NOMO-1 treated with dmso at 0.1 percent for 144 hours (cell line): ENCODE measurements at regions not wholly inside any gene's neighbourhood (a gene's known extent, or its start where the extent isn't known, plus 50 kb on each side); places are given as distances from the start of the nearest gene placed in this dataset.

ENCODE experiments used
- DNase-seq: peaks from one replicate; lab custom pipeline; 2025; ENCODE audit not compliant: unreplicated experiment; lab: John Stamatoyannopoulos, UW

DNA sequence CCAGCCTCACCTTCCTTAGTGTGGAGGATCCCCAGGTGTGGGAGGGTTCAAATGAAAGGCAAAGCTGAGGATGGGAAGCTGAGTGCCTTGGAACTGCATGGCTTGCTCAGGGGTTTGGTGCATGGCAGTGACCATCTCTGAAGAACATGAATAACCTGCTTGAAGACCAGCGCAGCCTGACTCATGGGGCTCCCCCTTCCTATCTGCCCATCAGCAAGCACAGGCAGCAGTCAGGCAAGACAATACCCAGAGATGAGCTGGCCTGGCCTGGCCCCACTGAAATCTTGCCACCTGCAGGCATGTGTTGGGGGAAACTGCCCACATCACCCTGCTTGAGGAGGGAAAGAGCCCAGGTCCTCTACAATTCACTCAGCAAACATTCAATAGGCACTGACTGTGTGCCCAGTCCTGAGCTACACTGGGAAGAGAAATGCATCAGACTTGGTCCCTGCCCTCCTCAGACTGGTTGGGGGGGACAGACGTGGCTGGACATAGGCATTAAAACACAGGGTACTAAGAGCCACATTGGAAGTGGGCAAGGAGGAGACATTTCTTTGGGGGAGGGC is 105.0 kb upstream of the ALDH1B1 start:
- no peak for DNase-seq

DNA sequence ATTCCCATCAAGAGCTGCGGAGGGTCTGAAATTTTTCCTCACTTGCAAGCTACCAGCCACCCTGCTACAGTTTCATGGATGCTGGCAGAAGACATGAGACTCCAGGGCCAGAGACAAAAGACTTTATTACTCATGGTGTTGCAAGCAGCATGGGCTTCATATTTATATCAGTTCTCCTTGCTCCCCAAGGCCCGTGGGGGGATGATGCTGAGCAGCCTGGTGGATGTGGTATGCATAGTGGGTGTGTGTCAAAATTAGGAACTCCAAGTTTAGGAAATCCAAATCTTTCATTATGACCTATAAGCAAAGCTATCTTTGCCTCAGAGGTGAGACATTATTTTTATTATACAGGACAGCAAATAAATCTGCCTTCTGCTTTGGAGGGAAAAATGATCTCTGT is 105.7 kb upstream of the ALDH1B1 start:
- no peak for DNase-seq

DNA sequence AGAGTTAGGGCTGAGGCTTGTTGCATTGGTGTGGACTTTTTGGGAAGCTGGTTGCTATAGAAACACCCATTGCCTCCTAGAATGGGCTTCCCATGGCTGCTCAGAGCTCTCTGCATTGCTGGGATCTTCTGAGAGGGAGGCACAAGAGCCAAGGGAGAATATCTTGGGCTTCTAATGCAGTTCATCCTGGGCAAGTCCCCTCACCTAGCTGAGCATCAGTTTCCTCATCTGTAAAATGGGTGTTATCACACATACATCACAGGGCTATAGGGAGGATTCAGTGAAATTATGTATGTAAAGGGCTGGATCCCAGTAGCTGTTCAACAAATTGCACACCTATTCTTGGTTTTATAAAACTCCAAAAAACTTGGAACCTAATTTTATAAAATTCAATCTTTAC is 106.1 kb upstream of the ALDH1B1 start:
- no peak for DNase-seq

DNA sequence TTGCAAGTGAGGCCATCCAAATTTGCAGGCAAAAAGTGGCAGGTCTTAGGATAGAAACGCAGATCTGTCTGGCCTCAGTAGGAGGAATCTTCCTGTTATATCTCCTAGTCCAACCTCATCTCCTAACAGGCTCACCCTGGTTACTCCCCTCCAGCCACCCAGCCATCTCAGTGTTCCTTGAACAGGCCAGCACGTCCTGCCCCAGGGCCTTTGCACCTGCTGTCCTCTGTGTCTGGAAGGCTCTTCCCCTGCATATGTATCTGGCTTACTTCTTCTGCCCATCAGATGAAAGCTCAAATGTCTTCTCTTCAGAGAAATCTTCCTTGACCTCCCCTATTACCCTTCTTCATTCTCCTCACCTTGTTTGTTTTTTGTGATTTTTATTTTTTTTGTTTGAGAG is 107.3 kb upstream of the ALDH1B1 start:
- DNase-seq, result no peak

DNA sequence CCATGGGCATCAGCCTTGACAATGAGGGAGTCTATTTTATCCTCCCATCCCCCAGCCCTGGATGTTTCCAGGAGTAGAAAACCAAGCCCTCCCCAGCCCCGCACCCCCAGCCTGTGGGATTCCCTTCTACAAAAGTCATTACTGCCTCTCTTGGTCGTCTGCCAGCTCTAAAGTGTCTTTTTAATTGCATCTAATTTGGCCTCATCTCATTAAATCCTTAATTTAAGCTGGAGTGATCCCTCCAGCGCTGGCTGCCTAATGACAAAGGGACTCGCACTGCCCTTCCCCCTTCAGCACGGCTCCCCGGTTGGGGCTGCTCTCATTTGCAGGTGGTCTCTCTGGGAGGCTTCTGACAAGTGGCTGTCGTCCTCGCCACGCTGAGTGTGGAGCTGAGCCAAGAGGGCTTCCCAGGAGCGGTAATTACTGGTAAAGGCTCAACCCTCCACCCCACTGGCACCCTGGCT is 107.9 kb upstream of the ALDH1B1 start:
- no peak for DNase-seq

DNA sequence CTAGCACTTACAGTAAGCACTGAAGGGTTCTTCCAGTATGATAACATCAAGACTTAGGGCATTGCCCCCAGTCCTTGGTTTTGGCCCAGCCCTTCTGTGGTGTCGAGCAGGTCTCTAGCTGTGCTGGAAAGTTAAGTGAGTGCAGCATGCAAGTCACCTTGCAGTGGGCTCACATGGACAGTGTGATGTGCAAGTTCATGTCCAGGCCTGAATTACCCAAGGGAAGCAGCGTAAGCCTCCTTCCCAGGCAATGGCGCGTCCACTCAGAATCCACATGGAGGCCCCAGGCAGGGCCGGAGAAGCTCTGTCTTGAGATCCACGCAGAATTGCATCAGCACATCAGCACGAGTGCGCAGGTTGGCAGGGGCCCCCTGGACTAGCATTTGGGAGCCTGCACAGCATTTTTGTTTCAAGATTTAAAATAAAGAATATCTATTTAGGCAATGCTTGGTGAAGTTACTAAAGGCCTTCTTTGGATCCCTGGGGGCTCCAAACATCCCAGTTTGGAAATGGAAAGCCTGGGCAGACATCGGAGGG is 108.4 kb upstream of the ALDH1B1 start:
- DNase-seq, result no peak

DNA sequence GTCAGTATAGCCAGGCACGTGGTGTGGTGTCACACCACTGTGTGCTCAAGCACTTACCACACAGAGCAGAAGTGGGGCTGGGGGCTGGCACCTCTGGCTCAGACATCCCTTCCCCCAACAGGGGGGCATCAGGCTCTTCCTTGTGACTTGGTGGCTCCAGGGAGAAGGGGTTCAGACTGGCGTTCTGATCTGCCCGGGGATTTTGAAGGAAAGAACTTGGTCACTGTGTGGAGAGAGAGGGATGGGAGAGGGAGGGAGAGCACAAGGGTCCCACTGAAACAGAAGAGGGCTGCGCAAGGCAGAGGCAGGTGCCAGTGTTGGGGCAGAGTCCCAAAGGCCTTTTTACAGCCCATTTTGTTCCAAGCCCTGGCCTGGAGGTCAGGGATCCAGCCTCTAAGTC is 109.7 kb upstream of the ALDH1B1 start:
- DNase-seq, result no peak

DNA sequence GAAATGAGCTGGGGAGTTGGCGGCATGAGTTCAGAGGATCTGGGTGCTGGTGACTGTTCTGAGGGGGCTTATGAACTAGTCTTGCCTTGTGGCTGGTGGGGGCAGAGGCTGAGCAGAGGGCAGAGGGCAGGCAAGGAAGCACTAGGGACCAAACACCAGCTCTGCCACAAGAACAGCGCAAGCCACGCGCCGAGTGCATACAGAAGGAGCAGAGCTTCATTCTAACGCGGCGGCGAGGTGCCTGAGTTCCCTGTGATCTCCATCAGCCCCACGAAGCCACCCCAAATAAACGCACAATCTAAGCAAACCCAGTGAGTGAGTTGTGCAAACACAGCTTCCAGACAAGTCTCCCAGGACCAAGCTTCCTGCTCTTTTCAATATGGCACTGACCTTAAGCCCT is 110.6 kb upstream of the ALDH1B1 start:
- no peak for DNase-seq

DNA sequence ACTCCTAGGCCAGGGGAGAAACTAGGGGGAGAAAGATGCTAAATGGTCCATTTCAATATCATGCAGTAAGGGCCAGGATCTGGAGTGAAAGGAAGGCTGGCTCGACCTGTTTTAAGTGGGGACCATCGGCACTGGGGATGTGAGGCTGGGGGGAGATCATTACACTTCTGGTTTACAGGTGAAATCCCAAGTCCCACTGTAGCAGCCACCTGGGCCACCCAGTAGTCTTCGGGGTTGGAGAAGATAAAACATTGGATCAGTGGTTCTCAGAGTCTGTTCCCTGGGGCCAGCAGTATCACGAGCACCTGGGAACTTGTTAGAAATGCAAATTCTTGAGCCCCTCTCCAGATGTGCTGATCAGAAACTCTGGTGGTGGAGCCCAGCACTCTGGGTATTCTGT is 111.3 kb upstream of the ALDH1B1 start:
- no peak for DNase-seq

DNA sequence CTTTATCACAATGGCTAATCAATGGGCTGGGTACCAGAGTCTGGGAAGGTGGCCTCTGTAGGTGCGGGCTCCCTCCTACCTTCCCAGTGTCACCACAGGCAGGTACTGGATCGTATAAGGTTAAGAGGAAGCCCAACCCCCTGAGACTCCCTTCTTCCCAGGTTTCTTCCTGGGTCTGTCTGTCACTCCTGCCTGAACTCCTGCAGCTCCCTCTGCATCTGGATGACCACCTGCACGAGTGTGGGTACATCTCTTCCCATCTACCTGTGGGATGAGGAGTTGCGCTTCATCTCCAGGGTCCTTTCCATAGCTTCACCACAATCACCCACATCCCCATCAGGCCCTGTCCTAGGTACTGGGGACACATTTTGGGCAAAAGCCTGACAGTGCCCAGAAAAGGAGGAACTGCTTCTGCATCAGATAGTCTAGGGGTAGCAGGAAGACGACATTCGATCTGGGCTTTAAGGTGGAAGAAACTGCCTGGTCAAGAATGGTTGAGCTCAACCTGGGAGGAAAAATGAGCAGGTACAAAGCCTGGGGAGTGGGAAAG is 112.2 kb upstream of the ALDH1B1 start:
- no peak for DNase-seq

DNA sequence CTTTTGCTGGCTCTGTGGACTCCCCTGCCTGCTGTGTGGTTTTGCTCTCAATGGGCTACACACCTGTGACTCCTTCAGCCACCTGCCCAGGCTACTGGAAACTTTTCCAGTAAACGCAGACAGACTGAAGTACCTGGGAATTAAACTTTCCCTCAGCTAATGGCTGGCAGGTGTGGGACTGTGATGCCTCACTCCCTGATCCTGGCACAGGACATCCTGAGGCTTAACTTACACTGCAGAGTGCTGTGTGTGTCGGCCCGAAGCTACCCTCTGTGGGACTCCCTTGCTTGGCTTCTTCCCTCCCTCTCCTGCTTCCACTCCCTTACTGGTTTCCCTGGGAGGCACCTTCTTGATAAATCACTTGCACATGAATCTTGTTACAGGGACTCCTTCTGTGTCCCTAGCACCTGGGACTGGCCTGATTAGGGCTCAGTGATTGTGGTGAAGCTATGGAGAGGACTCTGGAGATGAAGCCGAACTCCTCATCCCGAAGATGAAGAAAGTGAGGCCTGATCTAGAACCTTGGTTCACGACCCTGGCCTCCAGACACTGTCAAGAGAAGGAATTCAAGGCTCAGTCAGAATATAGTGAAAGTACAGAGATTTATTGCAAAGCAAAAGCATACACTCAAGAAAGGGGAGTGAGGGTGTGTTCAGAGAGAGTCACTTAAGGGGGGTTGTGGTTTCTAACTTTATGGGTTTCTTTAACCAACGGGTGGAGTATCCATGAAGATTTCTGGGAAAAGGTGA is 113.4 kb upstream of the ALDH1B1 start:
- no peak for DNase-seq

DNA sequence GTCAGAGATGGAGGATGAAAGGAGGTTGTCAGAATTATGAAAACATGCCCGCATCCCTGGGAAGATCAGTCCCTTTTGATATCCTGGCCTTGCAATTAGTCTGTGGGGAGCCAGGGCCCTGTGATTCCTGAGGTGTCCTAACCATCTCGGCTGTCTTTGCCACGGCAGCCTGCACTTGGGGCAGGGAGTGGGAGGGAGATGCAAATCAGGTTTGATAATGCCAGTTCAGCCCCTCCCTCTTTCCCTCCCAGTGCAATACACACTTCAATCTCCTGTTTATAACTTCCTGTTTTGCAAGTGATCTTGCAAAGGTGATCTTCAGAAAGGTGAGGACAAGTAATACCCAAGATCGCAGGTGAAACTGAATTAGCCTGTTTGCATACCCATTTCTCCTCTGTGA is 114.0 kb upstream of the ALDH1B1 start:
- DNase-seq, result no peak

DNA sequence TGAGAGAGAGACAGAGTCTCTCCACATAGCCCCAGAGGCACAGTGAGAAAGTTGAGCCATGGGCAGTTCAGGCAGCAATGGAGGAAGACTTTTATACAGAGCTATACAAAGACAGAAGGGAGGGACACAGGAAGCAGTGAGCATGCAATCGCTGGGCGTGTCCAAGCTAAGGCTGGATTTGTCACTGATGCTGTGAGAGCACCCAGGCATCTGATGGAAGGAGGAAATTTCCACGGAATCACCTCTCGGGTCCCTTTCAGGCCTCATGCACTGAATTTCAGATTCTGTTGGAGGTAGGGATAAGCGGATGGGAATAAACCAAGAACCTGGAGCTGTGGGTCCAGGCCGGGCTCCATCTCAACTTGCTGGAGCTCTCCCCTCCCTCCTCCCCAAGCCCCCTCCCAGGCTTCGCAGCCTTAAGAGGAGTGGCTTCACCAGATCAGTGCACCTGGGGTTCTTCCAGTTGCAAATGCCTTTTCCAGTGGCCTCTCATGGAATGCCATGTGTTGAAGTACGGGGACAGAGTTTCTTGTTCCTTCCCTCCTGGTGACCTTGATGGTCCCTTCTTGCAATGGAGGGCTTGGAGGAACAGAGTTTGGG is 114.8 kb upstream of the ALDH1B1 start:
- DNase-seq, result no peak

DNA sequence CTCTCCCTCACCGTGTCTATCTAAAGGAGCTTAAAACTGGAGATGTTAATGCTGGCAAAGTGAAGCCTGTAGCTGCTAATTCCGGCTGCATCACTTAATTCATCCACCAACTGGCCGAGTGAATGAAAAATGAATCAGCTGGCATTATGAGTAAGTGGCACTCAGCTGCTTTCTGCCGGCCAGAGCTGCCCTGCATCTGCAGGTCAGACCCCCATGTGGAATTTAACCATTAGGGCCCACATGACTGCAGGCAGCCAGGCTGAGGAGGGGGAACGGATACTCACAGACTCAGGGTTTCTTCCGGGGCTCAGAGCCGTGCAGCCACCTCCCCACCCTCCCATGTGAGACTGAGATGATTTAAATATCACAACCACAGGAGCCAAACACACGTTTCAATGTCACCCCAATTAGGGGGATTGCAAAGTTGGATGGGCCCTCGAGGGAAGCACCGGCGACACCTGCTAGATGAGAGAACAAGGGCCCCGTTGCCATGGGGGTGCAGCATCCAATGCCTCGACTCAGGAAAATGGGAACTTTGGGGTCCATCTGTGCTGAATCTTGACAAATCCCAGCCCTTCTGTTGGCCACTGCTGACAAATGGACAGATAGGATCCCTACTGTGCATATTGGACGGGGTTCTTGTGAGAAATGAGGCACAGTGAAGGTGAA is 115.6 kb upstream of the ALDH1B1 start:
- no peak for DNase-seq

DNA sequence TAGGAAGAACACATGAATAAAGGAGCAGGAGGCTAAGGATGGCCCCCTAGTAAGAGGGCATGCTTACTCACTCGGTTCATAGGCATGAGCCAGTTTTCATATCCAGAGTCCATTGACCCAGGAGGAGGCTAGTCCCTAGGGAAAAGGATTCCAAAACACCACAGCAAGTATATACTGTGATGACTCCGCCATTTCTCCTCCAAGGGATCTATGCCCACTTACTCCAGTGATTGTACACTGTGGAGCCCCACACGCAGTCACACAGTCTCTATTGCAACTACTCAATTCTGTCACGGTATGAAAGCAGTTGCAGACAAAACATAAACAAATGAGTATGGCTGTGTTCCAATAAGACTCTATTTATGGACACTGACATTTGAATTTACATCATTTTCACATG is 117.7 kb upstream of the ALDH1B1 start:
- DNase-seq, result no peak

DNA sequence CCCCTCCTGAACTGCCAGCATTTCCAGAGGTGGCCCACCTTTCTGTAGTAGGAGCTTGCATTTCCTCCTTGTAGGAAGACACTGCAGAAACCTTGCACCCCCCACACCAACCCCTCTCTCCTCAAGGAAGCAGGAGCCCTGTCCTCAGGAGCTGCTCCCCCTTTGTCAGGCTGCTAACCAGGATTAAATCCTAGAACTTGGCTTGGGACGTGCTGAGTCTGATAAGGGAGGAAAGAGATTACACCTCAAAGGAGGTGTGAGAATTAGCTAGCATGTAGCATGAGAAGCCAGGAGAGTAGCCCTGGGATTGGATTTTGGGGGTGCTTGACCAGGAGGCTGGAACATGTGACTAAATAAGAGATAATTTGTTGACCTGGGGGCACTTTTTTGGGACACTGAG is 119.8 kb upstream of the ALDH1B1 start:
- DNase-seq, result no peak

DNA sequence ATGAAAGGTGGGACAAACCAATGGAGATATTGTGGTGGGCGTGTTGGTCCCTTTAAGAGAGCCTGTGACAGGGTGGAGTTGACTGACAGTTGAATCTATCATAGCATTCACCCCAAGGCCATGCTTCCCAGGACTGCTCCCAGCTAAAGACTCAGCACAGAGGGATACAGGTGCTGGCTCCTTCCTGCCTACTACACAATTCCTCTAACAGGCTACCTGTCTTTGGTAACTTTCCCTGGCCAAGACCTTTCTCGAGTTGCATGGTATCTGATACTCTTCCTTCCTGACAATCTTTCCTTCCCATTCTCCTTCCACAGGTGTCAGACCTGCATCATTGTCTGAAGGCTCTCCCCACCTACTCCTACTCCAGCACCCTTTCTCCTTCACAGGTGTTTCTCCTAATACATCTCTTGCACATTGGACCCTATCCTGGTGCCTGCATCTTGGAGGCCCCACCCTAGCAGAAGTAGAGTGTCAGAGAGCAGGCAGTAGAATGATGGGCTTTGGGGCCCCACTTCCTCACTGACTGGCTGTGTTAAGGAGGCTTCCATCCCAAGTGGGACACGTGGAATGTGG is 120.7 kb upstream of the ALDH1B1 start:
- DNase-seq, result no peak

DNA sequence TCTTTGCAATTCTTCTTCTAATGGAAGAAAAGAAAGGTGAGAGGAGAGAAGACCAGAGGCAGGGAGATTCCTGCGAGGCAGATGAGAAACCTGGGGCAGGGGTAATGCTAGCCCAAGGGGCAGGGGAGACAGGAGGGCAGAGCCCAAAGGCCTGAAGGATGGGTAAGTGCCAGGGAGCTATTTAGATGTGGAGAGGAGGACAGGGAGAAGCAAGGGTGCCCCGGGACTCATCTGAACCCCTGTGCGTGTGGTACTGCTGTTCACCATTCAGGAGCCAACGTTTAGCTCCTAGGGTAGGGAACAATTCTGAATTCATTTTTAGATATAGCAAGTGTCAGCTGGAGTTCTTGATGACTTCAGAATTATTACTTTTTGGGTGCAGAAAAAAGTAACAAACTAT is 122.7 kb upstream of the ALDH1B1 start:
- no peak for DNase-seq

DNA sequence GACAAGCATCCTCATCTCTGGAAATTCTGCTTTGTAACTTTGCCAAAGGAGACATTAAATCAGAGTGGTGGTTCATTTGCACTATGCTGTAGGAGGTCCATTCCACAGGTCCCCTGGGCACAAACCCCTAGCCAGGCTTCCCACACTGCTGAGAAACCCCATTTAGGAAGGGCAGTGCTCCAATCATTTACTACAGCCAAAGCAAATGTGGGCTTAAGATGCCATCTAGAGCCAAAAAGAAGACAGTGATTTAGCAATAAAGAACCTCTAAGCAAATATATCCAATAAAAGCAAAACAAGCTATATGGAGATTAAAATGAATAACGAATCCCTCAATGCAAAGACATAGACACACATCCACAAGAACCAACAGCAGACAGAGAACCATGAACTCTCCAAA is 129.0 kb upstream of the ALDH1B1 start:
- DNase-seq, result no peak

DNA sequence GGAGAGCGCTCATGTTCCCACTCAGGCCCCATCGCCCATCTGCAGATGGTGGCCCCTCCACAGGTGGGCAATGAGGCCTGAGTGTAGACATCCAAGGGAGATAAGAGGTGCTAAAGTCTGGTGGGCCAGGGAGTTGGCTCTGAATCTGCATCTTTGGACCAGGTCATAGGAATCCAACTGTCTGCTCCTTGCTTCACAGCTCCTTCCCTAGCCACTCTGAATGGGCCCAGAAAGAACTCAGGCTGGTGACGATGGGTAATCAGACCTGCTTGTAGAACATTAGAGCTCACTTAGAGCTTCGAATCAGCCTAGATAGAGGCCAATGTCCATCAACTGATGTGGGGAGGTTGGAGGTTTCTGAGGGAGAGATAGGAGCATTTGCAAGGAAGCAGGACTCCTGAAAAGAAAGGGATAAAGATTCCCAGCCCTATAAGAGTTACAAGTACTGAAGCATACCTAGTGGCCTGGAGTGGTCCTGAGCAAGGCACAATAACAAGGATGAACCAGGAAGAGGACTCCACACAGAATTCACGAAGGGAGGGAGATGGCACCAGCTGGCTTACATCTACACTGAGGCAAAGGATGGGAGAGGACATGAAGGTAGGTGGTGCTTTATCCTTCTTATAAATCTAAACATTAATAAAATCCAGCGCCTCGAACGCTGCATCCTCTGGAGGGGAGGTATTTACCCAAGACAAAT is 132.8 kb upstream of the ALDH1B1 start:
- no peak for DNase-seq

DNA sequence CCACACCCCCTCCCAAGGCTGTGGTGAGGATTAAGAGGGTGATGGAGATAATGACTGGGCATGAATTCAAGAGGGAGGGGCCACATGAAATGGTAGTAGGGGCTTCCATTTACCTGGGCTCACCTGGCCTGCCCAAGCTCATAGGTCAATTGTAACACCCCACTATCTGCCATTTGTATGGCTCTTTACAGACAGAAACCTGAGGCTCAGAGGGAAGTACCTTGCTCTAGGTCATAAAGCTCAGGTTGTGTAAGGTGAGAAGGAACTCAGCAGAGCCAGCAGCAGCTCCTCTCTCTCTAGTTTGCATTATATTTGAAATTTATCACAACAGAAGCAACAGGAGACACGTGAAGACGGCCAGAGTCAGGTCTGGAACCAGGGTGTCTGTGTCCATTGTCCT is 133.4 kb upstream of the ALDH1B1 start:
- no peak for DNase-seq
